ENCODE measurements at regions not wholly inside any gene's neighbourhood (a gene's known extent, or its start where the extent isn't known, plus 50 kb on each side); places are given as distances from the start of the nearest gene placed in this dataset.

DNA sequence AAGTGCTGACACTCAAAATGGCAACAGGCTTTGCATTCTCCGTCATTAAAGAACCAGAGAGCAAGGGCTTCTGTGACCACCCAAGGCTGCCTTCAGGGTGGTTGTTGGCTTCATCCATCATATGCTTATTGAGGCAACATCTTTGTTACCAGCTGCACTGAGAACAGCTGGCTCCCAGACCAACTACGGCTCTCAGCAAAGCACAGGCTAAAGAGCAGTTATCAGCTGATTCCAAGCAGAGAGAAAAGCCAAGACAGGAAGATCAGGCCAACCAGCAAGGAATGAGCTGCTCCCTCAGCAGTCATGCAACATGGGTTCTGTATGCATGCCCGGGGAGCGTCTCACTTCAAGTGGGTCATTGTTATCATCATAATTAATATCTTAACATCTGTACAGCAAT lies 358.9 kb downstream of the ACTL7B start:
- Histone ChIP-seq H3K4ac (ENCODE audit: low read depth, low read length) (no peak overlapping the region), H3K36me3 (ENCODE audit: control insufficient read depth, insufficient read depth, low read length) (no peaks in the 10 kb centered on the region), H3K79me1 (ENCODE audit: low read depth in 1 of 2, low read length in 2 of 2) (no peaks in the 10 kb centered on the region), H3K4me2 (ENCODE audit: low read depth, low read length) (no peak overlapping the region), H4K20me1 (ENCODE audit: insufficient read depth, low read length) (no peaks in the 10 kb centered on the region), H4K91ac (ENCODE audit: insufficient read depth, low read depth, low read length) (no peak overlapping the region), H3K4me3 (ENCODE audit: insufficient read depth, low read depth, low read length) (no peak overlapping the region), H2AK9ac (replicated peaks; ENCODE audit: low read depth, low read length, poor library complexity) (no peak overlapping the region), H3K18ac (ENCODE audit: low read depth, low read length) (no peak overlapping the region), H2AK5ac (ENCODE audit: low read depth, low read length) (no peak overlapping the region), H4K8ac (ENCODE audit: low read depth in 2 of 2, low read length in 2 of 2) (no peak overlapping the region), H3K56ac (ENCODE audit: extremely low read depth, insufficient read depth, low read length) (no peak overlapping the region), H3K9me1 (ENCODE audit: insufficient read depth, low read length) (no peaks in the 10 kb centered on the region), H2BK15ac (ENCODE audit: low read depth, low read length) (no peak overlapping the region), H2AFZ (replicated peaks; ENCODE audit: low read length, poor library complexity) (no peak overlapping the region), H3K23ac (ENCODE audit: low read depth, low read length) (no peak overlapping the region), H3K4me1 (ENCODE audit: control insufficient read depth, insufficient read depth, low read length) (no peaks in the 10 kb centered on the region), H3K27me3 (ENCODE audit: control insufficient read depth, insufficient read depth, low read length) (no peaks in the 10 kb centered on the region), H3K27ac (ENCODE audit: insufficient read depth, low read length) (no peak overlapping the region), H3K9me3 (ENCODE audit: control insufficient read depth, insufficient read depth, low read length) (peaks cover 3% of the 10 kb centered on the region; the same call in 1 of the 2 replicates), H4K5ac (ENCODE audit: low read depth, low read length) (no peak overlapping the region), H2BK20ac (ENCODE audit: low read depth, low read length) (no peak overlapping the region), H2BK5ac (ENCODE audit: low read depth, low read length, poor library complexity, severe bottlenecking) (no peak overlapping the region), H3K14ac (replicated peaks; ENCODE audit: low read depth, low read length) (no peak overlapping the region), H3K9ac (ENCODE audit: low read depth, low read length) (no peak overlapping the region), H2BK120ac (ENCODE audit: low read depth, low read length) (no peak overlapping the region)
- ChIA-PET POLR2A (ENCODE audit: unreplicated experiment) (interaction anchor here (0.5 kb wide), 1 partner anchor 37 kb away, joined by 3 read pairs; no protein-coding TSS in a partner anchor), CTCF (no interaction called here)
- intact Hi-C loops (cut with micrococcal nuclease) (no loop called here), in situ Hi-C loops (cut with MboI; ENCODE audit: low sequenced_read_pairs) (no loop called here), dilution Hi-C loops (cut with HindIII; ENCODE audit: low sequenced_read_pairs, unreplicated experiment) (no loop called here)
- TF ChIP-seq CEBPB (IDR thresholded peaks at IDR 0.05; ENCODE audit: low read depth, low read length) (no peak), POLR2A (IDR thresholded peaks at IDR 0.05; ENCODE audit: low read depth, low read length) (no peak), MAZ (IDR thresholded peaks at IDR 0.05; ENCODE audit: borderline replicate concordance, low read depth, low read length) (no peak), RFX5 (IDR thresholded peaks at IDR 0.05; ENCODE audit: low read depth, low read length) (no peak), CHD1 (IDR thresholded peaks at IDR 0.05; ENCODE audit: low read depth, low read length) (no peak), MAFK (IDR thresholded peaks at IDR 0.05; ENCODE audit: low read depth, low read length) (no peak)
- TF ChIP-seq, protein P1, sequence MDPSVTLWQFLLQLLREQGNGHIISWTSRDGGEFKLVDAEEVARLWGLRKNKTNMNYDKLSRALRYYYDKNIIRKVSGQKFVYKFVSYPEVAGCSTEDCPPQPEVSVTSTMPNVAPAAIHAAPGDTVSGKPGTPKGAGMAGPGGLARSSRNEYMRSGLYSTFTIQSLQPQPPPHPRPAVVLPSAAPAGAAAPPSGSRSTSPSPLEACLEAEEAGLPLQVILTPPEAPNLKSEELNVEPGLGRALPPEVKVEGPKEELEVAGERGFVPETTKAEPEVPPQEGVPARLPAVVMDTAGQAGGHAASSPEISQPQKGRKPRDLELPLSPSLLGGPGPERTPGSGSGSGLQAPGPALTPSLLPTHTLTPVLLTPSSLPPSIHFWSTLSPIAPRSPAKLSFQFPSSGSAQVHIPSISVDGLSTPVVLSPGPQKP (IDR thresholded peaks at IDR 0.05; ENCODE audit: borderline replicate concordance, low read depth, low read length): no peak
- TF ChIP-seq, protein P2, sequence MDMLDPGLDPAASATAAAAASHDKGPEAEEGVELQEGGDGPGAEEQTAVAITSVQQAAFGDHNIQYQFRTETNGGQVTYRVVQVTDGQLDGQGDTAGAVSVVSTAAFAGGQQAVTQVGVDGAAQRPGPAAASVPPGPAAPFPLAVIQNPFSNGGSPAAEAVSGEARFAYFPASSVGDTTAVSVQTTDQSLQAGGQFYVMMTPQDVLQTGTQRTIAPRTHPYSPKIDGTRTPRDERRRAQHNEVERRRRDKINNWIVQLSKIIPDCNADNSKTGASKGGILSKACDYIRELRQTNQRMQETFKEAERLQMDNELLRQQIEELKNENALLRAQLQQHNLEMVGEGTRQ (IDR thresholded peaks at IDR 0.05; ENCODE audit: low read depth, low read length): no peak
- TF ChIP-seq, protein P3, sequence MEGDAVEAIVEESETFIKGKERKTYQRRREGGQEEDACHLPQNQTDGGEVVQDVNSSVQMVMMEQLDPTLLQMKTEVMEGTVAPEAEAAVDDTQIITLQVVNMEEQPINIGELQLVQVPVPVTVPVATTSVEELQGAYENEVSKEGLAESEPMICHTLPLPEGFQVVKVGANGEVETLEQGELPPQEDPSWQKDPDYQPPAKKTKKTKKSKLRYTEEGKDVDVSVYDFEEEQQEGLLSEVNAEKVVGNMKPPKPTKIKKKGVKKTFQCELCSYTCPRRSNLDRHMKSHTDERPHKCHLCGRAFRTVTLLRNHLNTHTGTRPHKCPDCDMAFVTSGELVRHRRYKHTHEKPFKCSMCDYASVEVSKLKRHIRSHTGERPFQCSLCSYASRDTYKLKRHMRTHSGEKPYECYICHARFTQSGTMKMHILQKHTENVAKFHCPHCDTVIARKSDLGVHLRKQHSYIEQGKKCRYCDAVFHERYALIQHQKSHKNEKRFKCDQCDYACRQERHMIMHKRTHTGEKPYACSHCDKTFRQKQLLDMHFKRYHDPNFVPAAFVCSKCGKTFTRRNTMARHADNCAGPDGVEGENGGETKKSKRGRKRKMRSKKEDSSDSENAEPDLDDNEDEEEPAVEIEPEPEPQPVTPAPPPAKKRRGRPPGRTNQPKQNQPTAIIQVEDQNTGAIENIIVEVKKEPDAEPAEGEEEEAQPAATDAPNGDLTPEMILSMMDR (conservative IDR thresholded peaks at IDR 0.05; ENCODE audit: low read depth, low read length): no peak
- ATAC-seq (ENCODE audit: low read depth): no peak
- WGBS, 2 experiments (ENCODE audit: extremely low coverage in 2 of 2, insufficient read length in 1 of 2): 86% methylated on average over 1 of the region's 4 CpGs; no CpG with 5 or more reads in 1 of the 2 experiments
- no TSS peak for BruUV-seq (replicated peaks)
- DNase-seq: no peak
